ENCODE measurements at regions not wholly inside any gene's neighbourhood (a gene's known extent, or its start where the extent isn't known, plus 50 kb on each side); places are given as distances from the start of the nearest gene placed in this dataset.

DNA sequence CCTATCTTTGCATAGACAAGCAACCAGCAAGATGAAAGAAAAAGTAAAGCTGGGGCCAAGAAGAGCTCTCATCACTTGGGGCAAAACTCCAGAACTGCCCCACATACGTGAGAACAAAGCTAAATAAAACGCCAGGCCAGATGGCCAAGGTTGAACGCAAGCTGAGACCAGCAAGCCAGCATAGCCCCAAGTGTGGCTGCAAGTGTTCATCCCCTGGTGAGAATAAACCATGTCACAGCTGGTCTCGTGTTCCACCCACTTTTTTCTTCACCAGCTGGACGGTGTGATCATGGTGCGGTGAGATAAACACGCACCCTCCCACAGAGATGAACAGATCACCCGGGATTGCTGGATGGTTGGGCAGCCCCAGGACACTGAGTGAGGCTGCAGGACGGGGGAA is 109.6 kb upstream of the CACNA1A start:
- no peak for DNase-seq
- no peak for ATAC-seq

DNA sequence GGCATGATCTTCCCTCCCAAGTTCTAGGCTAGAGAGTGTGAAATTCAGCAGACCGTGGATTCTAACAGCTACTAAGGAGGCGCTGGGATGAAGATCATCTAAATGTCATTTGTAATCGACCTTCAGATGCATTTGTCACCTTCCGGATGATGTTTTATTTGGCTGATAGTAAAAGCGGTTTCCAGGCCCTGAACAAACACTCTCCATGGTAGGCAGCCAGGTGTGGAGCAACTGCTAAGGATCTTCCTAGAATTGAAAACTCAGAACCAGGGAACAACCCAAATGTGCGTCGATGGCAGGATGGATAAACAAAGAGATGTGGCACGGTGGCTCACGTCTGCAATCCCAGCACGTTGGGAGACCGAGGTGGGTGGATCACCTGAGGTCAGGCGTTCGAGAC is 107.2 kb upstream of the CACNA1A start:
- intact Hi-C loops (cut with DNase I) = no loop called here
- ATAC-seq (no peak), DNase-seq (no peak)

More for the DNA sequence above, 109.6 kb upstream of the CACNA1A start:
- intact Hi-C loops (cut with DNase I) = no loop called here

DNA sequence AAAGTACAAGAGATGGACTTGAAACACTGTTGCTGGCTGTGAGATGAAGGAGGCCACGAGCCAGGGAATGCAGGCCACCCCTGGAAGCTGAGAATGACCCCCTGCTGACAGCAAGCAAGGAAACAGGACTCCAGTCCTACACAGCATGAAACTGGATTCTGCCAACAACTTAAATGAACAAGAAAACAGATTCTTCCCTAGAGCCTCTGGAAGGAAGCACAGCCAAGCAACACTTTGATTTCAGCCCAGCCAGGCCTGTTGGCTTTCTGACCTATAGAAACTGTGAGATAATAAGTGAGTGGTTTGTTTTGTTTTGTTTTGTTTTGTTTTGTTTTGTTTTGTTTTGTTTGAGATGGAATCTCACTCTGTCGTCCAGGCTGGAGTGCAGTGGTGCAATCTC is 105.3 kb upstream of the CACNA1A start:
- intact Hi-C loops (cut with DNase I) = no loop called here
- DNase-seq = no peak
- no peak for ATAC-seq

DNA sequence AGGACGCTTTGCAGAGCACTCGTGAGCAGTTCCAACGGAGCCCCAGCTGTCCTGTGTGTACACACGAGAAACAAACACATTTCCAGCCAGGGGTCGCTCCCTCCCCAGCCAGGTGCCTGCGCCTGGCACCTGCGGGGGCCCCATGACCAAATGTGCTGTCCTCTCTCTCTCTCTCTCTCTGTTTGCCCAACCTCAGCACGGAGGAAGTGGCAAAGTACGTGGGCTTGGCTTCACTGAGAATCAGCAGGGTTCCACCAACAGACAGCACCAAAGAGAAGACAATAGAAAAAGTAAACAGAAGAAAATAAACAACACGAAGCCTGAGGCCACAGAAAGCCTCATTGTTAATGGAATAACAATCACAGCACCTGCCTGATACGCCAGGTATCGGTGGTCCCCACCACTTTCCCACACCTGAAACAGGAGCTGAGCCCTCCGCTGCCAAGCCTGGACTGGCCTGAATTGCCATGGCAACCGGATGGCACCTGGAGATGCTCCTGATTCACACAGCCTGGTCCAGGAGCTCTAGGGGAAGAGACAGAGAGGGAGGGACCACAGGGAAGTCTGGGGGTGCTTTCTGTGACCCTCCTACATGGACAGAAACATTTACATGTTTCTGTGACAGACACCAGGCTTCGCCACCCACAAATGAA is 103.9 kb upstream of the CACNA1A start:
- intact Hi-C loops (cut with DNase I) = no loop called here
- DNase-seq (no peak), ATAC-seq (no peak)

DNA sequence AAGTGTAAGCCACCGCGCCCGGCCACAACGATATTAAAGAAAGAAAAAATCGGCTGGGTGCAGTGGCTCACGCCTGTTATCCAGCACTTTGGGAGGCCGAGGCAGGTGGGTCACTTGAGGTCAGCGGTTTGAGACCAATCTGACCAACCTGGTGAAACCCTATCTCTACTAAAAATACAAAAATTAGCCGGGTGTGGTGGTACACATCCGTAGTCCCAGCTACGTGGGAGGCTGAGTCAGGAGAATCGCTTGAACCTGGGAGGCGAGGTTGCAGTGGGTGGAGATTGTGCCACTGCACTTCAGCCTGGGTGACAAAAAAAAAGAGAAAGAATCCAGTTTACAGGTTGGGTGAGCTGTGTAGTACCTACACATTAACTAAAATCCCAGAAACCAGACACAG is 99.9 kb upstream of the CACNA1A start:
- DNase-seq = no peak
- intact Hi-C loops (cut with DNase I) = no loop called here
- ATAC-seq = no peak

DNA sequence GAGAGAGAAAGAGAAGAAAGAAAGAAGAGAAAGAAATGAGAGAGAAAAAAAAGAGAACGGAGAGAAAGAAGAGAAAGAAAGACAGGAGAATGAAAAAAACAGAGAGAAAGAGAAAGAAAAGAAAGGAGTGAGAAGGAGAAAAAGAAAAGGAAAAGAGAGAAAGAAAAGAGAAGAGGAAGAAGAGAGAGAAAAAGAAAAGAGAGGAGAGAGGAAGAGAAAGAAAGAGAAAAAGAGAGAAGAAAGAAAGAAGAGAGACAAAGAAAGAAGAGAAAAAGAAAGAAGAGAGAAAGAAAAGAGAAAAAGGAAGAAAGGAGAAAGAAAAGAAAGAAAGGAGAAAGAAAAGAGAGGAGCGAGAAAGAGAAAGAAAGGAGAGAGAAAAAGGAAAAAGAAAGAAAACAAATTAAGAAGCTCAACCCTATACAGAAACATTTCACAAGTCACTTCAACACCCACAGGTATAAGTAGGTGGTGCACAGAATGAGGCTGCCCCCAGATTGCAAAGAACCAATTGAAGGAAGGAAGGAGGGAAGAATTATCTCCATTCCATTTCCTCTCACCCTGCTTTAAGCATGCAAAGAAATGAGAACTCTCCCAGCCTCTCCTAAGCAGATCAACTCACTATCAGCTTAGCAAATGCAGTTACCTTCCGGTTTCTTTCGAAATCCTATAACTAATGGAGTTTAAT is 98.8 kb upstream of the CACNA1A start:
- intact Hi-C loops (cut with DNase I) = no loop called here
- DNase-seq (no peak), ATAC-seq (no peak)

DNA sequence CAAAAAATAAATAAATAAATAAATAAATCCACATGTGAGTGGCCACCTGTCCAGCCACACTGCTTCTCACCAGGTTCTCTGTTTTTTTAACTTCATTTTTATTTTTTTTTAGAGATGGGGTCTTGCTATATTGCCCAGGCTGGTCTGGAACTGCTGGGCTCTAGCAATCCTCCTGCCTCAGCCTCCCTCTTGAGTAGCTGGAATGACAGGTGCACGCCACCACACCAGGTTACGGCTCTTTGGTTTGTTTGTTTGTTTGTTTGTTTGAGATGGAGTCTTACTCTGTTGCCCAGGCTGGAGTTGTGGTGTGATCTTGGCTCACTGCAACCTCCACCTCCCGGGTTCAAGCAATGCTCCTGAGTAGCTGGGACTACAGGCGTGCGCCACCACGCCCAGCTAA is 94.5 kb upstream of the CACNA1A start:
- ATAC-seq (no peak), DNase-seq (no peak)
- intact Hi-C loops (cut with DNase I) = no loop called here

DNA sequence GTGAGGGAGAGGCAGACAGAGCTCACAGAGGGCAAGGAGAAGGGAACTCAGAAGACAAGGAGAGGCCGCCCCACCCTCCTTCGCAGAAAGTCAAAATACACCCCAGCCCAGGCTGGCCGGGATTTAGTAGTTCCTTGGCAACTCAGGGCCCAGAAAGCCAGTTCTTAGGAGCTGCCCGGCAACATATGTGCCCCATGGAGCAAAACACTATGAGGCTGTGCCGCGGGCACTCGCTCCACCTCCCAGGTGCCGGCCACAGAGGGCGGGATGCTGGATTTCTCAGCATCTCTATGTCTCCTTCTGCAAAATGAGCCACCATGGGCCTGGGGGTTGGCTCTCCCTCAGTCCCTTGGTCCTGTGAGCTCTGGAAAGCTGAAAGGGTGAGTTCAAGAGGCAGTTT is 93.8 kb upstream of the CACNA1A start:
- intact Hi-C loops (cut with DNase I) = no loop called here
- DNase-seq (no peak), ATAC-seq (no peak)

DNA sequence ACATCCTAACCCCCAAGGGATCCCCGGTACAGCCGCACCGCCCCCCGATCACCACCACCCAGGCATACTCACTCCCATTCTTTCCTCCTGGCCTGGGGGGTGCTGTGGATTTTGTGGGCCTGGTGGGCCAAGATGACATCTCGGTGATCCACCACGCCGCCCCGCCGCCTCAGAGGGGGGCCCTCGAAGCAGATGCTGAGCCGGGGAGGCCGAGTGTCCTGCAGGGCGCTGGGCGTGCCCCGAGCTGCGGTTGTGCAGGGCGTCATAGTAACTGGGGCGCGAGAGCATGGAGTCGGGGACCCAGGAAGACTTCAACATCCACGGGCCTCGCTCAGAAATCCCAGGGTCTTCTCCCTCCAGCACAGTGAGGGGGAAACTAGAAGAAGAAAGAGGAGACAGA is 93.4 kb upstream of the CACNA1A start:
- intact Hi-C loops (cut with DNase I) = loop anchor here (2.0 to 10.0 kb wide), 2 partner anchors 117 to 265 kb away; no protein-coding TSS in a partner anchor
- DNase-seq (no peak), ATAC-seq (no peak)

DNA sequence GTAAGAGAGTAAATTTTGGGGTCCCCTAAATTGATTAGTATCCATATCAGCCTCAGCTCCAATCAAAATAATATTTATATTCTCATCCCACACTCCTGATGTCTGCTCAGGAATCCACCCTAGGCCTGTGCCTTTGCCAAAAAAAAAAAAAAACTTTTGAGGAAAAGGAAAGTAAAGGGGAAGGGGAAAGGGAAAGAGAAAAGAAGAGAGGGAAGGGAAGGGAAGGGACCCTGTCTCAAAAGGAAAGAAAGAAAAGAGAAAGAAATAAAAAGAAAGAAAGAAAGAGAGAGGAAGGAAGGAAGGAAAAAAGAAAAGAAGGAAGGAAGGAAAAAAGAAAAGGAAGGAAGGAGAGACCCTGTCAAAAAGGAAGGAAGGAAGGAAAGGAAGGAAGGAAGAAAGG is 91.8 kb upstream of the CACNA1A start:
- intact Hi-C loops (cut with DNase I) = loop anchor here (2.0 to 10.0 kb wide), 2 partner anchors 119 to 267 kb away; no protein-coding TSS in a partner anchor
- DNase-seq (no peak), ATAC-seq (no peak)

DNA sequence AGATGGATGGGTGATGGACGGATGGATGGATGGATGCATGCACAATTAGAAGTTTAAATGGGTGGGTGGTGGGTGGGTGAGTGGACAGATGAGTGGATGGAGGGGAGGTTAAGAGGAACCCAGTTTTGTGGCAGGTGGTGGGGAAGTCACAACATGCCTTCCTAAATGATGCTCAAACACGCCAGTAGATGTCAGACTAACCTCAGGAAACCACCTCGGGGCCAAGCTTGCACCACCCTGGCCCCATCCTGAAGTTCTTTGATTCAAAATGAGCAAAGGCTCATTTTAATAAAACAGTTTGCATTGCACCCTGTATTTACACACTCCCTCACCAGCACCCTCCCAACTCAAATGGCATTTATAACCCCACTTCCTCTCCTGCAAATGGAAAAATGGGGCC is 91.4 kb upstream of the CACNA1A start:
- DNase-seq (no peak), ATAC-seq (peak; percentile 82 to 84)
- intact Hi-C loops (cut with DNase I) = loop anchor here (1.0 to 10.0 kb wide), 3 partner anchors 119 to 267 kb away; no protein-coding TSS in a partner anchor

DNA sequence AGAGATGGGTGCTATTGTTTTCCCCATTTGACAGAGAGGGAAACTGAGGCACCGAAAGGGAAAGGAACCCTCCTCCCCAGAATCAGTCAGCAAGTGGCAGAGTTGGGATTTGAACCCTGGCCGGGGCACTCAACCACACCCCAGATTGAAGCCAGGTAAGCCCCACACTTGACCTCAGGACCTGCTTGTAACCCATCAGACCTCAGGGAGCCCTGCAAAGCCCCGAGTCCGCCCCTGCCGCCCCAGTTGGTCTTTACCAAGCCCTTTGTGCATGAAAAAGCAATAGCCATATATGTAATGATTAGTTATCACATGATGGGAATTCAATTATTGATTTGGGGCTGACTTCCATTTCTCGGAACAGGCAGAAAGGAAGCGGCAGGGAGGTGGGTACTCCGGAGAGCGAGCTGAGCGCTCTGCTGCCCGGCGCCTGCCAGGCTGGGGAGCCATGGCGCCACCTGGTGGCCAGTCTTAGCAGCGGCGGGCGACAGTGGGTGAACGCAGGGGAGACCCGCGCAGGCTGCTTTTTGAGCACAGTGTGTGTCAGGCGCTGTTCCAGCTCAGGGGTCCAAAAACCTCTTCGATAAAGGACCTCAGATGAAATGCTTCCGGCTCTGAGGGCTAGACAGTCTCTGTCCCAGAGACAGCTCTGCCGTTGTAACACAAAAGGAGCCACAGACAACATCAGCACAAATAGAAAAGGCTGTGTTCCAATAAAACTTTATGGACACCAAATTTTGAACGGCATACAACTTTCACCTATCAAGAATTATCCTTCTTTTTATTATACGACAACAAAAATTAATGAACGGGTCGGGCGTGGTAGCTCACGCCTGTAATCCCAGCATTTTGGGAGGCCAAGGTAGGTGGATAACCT is 82.9 kb upstream of the CACNA1A start:
- DNase-seq (peak; percentile 71), ATAC-seq (peak; percentile 82 to 83)
- intact Hi-C loops (cut with DNase I) = loop anchor here (1.0 to 10.0 kb wide), 3 partner anchors 312 to 614 kb away; no protein-coding TSS in a partner anchor

DNA sequence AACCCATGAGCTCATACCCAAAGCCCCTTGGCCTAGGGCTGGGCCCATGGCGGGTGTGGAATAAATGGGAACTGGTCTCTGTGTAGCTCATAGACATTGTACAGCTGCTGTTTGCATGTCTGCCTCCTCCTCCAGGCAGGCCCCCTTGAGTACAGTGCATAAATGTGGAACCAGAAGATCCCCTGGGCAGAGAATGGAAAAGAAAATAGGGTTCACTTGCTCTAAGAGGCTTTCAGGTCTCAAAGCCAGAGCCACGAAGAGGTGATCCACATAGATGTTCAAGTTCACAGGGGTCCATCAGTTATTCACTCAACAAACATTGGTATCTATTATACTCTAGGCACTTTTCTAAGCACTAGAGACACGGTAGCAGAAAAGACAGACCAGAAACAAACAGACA is 79.2 kb upstream of the CACNA1A start:
- DNase-seq (no peak), ATAC-seq (no peak)
- intact Hi-C loops (cut with DNase I) = loop anchor here (5.0 to 10.0 kb wide), 2 partner anchors 308 to 611 kb away; no protein-coding TSS in a partner anchor

DNA sequence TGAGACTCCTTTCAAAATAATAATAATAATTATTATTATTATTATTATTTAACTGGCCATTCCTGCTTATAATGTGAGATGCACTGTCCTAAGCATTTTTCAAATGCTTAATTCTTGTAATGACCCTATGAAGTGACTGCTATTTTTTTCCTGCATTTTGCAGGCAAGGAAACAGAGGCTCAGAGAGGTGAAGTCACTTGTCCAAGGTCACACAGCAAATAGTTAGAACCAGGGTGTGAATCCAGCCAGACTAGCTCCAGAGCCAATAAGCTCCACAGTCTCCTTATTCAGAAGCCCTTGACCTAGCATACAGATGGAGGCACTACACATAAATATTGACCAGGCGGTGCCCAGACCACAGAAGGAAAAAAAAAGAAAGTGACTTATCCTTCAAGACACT is 77.5 kb upstream of the CACNA1A start:
- intact Hi-C loops (cut with DNase I) = loop anchor here in 1 of 2 donors (10.0 kb wide), 1 partner anchor 609 kb away; no protein-coding TSS in a partner anchor
- no peak for DNase-seq

DNA sequence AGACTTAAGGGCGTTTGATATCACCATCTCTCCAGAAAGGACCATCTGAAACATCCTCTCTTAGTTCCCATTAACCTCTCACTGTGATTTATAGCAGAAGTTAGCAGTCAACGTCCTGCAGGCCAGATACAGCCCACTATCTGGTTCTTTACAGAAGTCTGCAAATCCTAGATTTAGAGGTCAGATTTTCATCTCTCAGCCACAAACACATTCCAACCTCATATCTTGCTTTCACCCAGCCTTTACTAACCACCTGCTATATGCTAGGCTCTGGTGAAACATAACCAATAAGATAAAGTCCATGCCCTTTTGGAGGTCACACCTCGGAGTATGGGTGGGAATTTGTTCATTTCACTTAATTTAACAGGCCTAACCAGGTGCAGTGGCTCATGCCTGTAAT is 76.8 kb upstream of the CACNA1A start:
- intact Hi-C loops (cut with DNase I) = loop anchor here in 1 of 2 donors (10.0 kb wide), 1 partner anchor 608 kb away; no protein-coding TSS in a partner anchor
- ATAC-seq (no peak), DNase-seq (no peak)

More for the DNA sequence above, 77.5 kb upstream of the CACNA1A start:
- no peak for ATAC-seq

DNA sequence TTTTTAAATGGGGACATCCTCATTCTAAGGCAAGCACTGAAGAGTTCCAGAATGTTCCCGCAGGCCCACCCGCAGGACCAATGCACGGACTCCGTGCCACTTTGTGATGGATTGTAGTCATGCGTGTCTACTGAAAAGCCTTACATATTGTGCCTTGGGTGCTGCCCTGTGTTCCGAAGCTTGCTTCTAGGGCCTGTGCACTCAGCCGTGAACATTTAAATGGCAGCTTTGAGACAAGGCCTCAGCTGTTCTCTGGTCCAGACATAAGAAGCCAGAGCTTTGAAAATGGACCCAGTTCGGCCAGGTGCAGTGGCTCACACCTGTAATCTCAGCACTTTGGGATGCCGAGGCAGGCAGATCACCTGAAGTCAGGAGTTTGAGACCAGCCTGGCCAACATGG is 75.3 kb upstream of the CACNA1A start:
- intact Hi-C loops (cut with DNase I) = loop anchor here in 1 of 2 donors (10.0 kb wide), 1 partner anchor 607 kb away; no protein-coding TSS in a partner anchor
- ATAC-seq (no peak), DNase-seq (no peak)

DNA sequence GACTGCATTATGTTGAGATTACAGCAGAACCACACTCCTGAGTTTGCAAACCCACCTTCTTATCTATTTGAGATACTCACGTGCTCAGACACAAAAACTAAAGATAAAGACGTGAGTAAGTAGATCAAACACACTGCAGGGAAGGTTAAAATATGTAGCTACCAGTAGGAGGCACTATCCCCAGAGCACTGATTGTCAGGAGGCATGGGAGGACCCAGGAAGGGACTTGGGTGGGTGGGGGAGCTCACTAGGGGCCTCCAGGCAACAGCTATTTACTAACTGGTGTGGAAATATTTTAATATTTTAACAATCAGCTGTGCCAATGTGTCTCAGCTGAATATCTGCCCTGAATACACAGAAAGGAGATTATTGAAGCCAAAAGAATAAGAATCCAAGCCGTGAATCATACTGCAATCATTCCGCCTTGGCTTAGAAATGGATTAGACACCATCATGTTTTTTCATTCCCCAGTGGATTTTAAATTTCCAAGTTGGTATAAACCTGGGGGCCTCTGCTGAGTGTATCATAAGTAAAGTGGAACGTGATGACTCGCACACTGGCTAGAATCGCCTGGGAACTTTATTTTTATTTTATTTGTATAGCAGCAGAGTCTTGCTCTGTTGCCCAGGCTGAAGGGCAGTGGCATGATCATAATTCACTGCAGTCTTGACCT is 73.2 kb upstream of the CACNA1A start:
- intact Hi-C loops (cut with DNase I) = loop anchor here in 1 of 2 donors (10.0 kb wide), 1 partner anchor 605 kb away; no protein-coding TSS in a partner anchor
- ATAC-seq (no peak), DNase-seq (no peak)

DNA sequence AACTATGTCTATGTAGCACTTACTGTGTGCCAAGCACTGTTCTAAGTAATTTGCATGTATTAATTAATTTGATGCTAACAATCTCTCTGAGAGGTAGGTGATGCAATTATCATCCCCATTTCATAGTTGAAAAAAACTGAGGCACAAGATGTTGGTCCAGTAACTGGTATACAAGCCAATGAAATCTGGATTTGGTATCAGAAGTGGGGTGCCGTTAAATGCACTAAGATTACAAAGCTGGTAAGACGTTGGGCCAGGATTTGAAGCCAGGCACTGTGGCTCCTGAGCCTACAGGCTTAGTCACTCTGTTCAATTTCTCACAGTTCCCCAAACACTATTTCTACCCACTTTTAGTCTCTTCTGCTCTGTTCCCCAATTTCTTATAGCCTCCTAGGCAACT is 70.4 kb upstream of the CACNA1A start:
- no peak for ATAC-seq
- DNase-seq = no peak
- intact Hi-C loops (cut with DNase I) = no loop called here

DNA sequence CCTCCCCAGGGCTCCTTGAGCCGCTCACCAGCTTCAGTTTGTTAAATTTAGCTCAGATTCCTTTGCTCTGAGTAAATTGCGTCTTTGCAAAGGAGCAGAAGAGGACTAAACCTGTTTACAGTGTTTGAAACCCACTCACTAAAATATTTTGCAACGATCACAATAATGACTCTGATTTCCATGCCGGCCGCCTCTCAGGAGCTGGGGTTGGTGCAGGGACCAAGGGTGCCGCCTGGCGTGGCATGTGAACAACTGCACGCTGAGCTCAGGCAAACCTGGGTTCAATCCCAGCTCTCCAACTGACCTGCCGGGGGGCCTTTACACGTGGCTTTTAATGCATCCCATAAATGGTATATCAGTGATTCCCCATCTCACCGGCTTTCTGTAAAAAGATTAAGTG is 68.7 kb upstream of the CACNA1A start:
- intact Hi-C loops (cut with DNase I) = no loop called here
- no peak for DNase-seq
- ATAC-seq = no peak

All from left cardiac atrium (tissue), 4 donors.